ENCODE measurements at regions not wholly inside any gene's neighbourhood (a gene's known extent, or its start where the extent isn't known, plus 50 kb on each side); places are given as distances from the start of the nearest gene placed in this dataset.

GRCh38 chr3:102140116-102140515 is 290.8 kb downstream of the NFKBIZ start:
- TF ChIP-seq POLR2A (IDR thresholded peaks at IDR 0.05; ENCODE audit: low read depth, low read length) (no peak), EZH2 (IDR thresholded peaks at IDR 0.05; ENCODE audit: borderline replicate concordance, low read depth, low read length, severe bottlenecking) (no peak), MAX (IDR thresholded peaks at IDR 0.05; ENCODE audit: insufficient read depth, insufficient read length) (no peak), MYC (IDR thresholded peaks at IDR 0.05; ENCODE audit: low read depth, low read length) (no peak)
- TF ChIP-seq, protein P1, sequence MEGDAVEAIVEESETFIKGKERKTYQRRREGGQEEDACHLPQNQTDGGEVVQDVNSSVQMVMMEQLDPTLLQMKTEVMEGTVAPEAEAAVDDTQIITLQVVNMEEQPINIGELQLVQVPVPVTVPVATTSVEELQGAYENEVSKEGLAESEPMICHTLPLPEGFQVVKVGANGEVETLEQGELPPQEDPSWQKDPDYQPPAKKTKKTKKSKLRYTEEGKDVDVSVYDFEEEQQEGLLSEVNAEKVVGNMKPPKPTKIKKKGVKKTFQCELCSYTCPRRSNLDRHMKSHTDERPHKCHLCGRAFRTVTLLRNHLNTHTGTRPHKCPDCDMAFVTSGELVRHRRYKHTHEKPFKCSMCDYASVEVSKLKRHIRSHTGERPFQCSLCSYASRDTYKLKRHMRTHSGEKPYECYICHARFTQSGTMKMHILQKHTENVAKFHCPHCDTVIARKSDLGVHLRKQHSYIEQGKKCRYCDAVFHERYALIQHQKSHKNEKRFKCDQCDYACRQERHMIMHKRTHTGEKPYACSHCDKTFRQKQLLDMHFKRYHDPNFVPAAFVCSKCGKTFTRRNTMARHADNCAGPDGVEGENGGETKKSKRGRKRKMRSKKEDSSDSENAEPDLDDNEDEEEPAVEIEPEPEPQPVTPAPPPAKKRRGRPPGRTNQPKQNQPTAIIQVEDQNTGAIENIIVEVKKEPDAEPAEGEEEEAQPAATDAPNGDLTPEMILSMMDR (IDR thresholded peaks at IDR 0.05; ENCODE audit: extremely low read depth in 1 of 2, insufficient read depth in 1 of 2, low read depth in 1 of 2, low read length in 2 of 2), result no peak
